ENCODE measurements at regions not wholly inside any gene's neighbourhood (a gene's known extent, or its start where the extent isn't known, plus 50 kb on each side); places are given as distances from the start of the nearest gene placed in this dataset.
"Not testable (repeated sequence)": the region's sequence is repeated elsewhere in the genome, so short reads cannot be mapped to it uniquely, and the experiment has no call there.

DNA sequence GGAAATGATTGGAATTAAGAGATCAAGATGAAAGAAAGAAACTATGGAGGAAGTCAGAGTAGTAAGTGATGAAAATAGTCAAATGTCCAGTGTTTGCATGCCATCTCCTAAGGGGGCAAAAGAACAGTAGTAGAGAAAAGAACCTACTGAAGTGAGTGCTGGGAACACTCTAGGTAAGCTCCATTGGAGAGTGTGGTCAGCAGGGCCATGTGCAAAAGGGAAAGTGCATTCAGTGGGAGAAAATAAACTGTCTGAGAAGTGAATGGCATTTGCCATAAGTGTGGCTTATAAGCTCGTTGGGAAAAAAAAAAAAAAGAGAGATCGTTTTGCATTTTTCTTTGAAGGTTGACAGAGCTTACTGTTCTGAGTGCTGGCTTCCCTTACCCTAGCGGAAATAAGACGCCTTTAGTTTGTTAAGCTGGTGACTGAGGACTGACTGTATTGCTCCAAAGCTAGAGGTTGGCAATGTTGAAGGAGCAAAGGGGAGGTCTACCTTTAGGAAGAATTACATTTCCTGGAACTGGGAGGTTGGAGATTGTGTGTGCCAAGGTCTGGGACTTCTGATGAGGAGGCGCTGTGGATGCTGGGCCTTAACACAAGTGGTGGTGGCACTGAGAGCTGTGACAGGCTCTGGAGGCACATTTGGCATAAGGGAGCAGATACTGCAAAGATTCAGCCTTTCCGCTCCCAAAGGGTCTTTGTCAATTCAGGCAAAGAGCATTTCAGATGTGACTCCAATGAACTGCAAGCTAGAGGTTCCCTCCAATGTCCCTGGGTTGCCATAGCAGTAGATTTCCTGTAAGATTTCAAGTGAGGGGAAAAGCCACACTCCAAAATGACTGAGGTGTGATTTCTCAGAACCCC, 287.8 kb upstream of the SATB1 start:
- H3K79me2 ChIP-seq (ENCODE audit: low read length), result no peaks in the 10 kb centered on the region
- H3K9me2 ChIP-seq (replicated peaks; ENCODE audit: insufficient read depth, low read length), result no peaks in the 10 kb centered on the region; the same call in 1 of the 2 replicates
- H3K27me3 ChIP-seq (ENCODE audit: low read length), result no peaks in the 10 kb centered on the region
- H3K27ac ChIP-seq (ENCODE audit: low read length), result no peak overlapping the region
- H3K4me1 ChIP-seq (ENCODE audit: low read length), result no peaks in the 10 kb centered on the region
- H3K9ac ChIP-seq (ENCODE audit: low read length), result no peak overlapping the region
- no peak for DNase-seq
- H4K20me1 ChIP-seq (ENCODE audit: insufficient read depth, low read depth, low read length), result no peaks in the 10 kb centered on the region
- H3K36me3 ChIP-seq (ENCODE audit: insufficient read depth, low read length), result no peaks in the 10 kb centered on the region
- no peak overlapping the region for H3K4me2 ChIP-seq (ENCODE audit: low read depth, low read length, poor library complexity, severe bottlenecking)
- H3K4me3 ChIP-seq (ENCODE audit: low read length), result no peak overlapping the region
- H2AFZ ChIP-seq (ENCODE audit: low read length), result no peak overlapping the region
- H3K9me3 ChIP-seq (ENCODE audit: low read length), result no peaks in the 10 kb centered on the region

DNA sequence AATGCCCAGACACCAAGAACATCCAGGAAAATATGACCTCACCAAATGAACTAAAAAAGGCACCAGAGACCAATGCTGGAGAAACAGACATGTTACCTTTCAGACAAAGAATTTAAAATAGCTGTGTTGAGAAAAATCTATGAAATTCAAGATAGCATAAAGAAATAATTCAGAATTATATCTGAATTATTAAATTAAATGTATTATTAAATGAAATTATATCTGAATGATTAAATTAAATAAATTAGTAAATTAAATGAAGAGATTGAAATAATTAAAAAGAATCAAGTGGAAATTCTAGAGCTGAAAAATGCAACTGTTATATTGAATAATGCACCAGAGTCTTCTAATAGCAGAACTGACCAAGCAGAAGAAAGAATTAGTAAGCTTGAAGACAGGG, 279.2 kb upstream of the SATB1 start:
- H3K4me3 ChIP-seq (ENCODE audit: low read length), result no peak overlapping the region
- no peaks in the 10 kb centered on the region for H4K20me1 ChIP-seq (ENCODE audit: insufficient read depth, low read depth, low read length)
- H3K27ac ChIP-seq (ENCODE audit: low read length), result no peak overlapping the region
- H3K79me2 ChIP-seq (ENCODE audit: low read length), result no peaks in the 10 kb centered on the region
- no peak for DNase-seq
- H3K9me3 ChIP-seq (ENCODE audit: low read length), result no peaks in the 10 kb centered on the region
- H3K4me2 ChIP-seq (ENCODE audit: low read depth, low read length, poor library complexity, severe bottlenecking), result no peak overlapping the region
- H2AFZ ChIP-seq (ENCODE audit: low read length), result no peak overlapping the region
- no peaks in the 10 kb centered on the region for H3K36me3 ChIP-seq (ENCODE audit: insufficient read depth, low read length)
- H3K9ac ChIP-seq (ENCODE audit: low read length), result no peak overlapping the region
- no peaks in the 10 kb centered on the region for H3K9me2 ChIP-seq (replicated peaks; ENCODE audit: insufficient read depth, low read length)
- H3K27me3 ChIP-seq (ENCODE audit: low read length), result no peaks in the 10 kb centered on the region
- H3K4me1 ChIP-seq (ENCODE audit: low read length), result no peaks in the 10 kb centered on the region

DNA sequence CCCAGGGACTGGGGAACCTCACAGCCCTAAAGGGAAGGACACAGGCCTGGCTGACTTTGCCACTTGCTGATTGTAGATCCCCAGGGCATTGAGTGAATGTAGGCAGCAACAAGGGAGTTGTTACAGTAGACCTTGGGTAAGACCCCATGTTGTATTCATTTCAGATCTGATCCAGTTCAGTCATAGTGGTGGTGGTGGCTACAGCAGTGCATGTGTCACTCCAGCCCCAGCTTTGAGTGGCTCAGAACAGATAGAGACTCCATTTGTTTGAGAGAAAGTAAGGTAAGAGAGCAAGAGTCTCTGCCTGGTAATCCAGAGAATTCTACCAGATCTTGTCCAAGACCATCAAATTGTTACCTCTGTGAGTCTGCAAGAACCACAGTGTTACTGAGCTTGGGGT, 278.7 kb upstream of the SATB1 start:
- Histone ChIP-seq H3K9me3 (ENCODE audit: low read length) (no peaks in the 10 kb centered on the region), H3K27ac (ENCODE audit: low read length) (no peak overlapping the region), H3K27me3 (ENCODE audit: low read length) (no peaks in the 10 kb centered on the region), H3K79me2 (ENCODE audit: low read length) (no peaks in the 10 kb centered on the region), H2AFZ (ENCODE audit: low read length) (no peak overlapping the region), H4K20me1 (ENCODE audit: insufficient read depth, low read depth, low read length) (no peaks in the 10 kb centered on the region), H3K4me2 (ENCODE audit: low read depth, low read length, poor library complexity, severe bottlenecking) (no peak overlapping the region), H3K36me3 (ENCODE audit: insufficient read depth, low read length) (no peaks in the 10 kb centered on the region), H3K4me3 (ENCODE audit: low read length) (no peak overlapping the region), H3K4me1 (ENCODE audit: low read length) (no peaks in the 10 kb centered on the region), H3K9ac (ENCODE audit: low read length) (no peak overlapping the region), H3K9me2 (replicated peaks; ENCODE audit: insufficient read depth, low read length) (no peaks in the 10 kb centered on the region)
- DNase-seq, result no peak

DNA sequence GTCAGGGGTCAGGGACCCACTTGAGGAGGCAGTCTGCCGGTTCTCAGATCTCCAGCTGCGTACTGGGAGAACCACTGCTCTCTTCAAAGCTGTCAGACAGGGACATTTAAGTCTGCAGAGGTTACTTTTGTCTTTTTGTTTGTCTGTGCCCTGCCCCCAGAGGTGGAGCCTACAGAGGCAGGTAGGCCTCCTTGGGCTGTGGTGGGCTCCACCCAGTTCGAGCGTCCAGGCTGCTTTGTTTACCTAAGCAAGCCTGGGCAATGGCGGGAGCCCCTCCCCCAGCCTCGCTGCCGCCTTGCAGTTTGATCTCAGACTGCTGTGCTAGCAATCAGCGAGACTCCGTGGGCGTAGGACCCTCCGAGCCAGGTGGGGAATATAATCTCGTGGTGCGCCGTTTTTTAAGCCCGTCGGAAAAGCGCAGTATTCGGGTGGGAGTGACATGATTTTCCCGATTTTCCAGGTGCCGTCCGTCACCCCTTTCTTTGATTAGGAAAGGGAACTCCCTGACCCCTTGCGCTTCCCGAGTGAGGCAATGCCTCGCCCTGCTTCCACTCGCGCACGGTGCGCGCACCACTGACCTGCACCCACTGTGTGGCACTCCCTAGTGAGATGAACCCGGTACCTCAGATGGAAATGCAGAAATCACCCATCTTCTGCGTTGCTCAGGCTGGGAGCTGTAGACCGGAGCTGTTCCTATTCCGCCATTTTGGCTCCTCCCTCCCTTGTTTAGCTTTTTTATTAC, 268.6 kb upstream of the SATB1 start:
- not testable (repeated sequence) for H3K9me3 ChIP-seq (ENCODE audit: low read length); H3K9ac ChIP-seq (ENCODE audit: low read length); H3K9me2 ChIP-seq (replicated peaks; ENCODE audit: insufficient read depth, low read length); H3K27ac ChIP-seq (ENCODE audit: low read length); DNase-seq; H3K4me2 ChIP-seq (ENCODE audit: low read depth, low read length, poor library complexity, severe bottlenecking); H4K20me1 ChIP-seq (ENCODE audit: insufficient read depth, low read depth, low read length); H3K4me1 ChIP-seq (ENCODE audit: low read length); H3K36me3 ChIP-seq (ENCODE audit: insufficient read depth, low read length); H3K79me2 ChIP-seq (ENCODE audit: low read length); H3K27me3 ChIP-seq (ENCODE audit: low read length); H3K4me3 ChIP-seq (ENCODE audit: low read length); H2AFZ ChIP-seq (ENCODE audit: low read length)

DNA sequence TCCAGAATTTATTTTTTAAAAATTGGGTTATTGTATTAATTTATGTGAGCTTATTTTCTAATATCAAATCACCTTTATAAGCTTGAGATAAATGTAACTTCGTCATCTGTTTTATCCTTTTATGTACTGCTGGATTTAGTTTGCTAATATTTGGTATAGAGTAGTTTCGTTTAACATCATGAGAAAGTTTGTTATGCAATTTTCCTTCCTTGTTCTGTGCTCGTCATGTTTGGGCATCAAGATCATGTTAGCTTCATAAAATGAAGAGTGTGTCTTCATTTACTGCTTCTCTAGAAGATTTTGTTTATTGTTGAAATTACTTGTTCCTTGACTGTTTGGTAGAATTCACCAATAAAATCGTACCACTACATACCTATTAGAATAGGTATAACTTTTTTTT, 262.1 kb upstream of the SATB1 start:
- H3K4me1 ChIP-seq (ENCODE audit: low read length), result no peaks in the 10 kb centered on the region
- H4K20me1 ChIP-seq (ENCODE audit: insufficient read depth, low read depth, low read length), result no peaks in the 10 kb centered on the region
- no peak overlapping the region for H3K9ac ChIP-seq (ENCODE audit: low read length)
- H3K9me3 ChIP-seq (ENCODE audit: low read length), result no peaks in the 10 kb centered on the region
- no peak for DNase-seq
- H2AFZ ChIP-seq (ENCODE audit: low read length), result no peak overlapping the region
- no peak overlapping the region for H3K4me2 ChIP-seq (ENCODE audit: low read depth, low read length, poor library complexity, severe bottlenecking)
- H3K9me2 ChIP-seq (replicated peaks; ENCODE audit: insufficient read depth, low read length), result no peaks in the 10 kb centered on the region
- H3K4me3 ChIP-seq (ENCODE audit: low read length), result no peak overlapping the region
- H3K36me3 ChIP-seq (ENCODE audit: insufficient read depth, low read length), result no peaks in the 10 kb centered on the region
- H3K79me2 ChIP-seq (ENCODE audit: low read length), result no peaks in the 10 kb centered on the region
- H3K27ac ChIP-seq (ENCODE audit: low read length), result no peak overlapping the region
- H3K27me3 ChIP-seq (ENCODE audit: low read length), result no peaks in the 10 kb centered on the region

DNA sequence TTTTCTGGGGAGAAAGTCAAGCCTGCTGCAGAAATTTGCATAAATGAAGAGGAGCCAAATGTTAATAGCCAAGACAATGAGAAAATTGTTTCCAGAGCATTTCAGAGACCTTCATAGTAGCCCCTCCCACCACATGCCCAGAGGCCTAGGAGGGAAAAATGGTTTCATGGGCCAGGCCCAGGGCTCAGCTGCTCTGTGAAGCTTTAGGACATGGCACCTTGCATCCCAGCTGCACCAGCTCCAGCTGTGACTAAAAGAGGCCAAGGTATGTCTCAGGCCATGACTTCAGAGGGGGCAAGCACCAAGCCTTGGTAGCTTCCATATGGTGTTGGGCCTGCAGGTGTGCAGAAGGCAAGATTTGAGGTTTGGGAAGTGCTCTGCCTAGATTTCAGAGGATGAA, 258.8 kb upstream of the SATB1 start:
- H3K4me2 ChIP-seq (ENCODE audit: low read depth, low read length, poor library complexity, severe bottlenecking), result no peak overlapping the region
- no peak overlapping the region for H3K27ac ChIP-seq (ENCODE audit: low read length)
- no peaks in the 10 kb centered on the region for H3K36me3 ChIP-seq (ENCODE audit: insufficient read depth, low read length)
- H3K9me3 ChIP-seq (ENCODE audit: low read length), result no peaks in the 10 kb centered on the region
- no peak for DNase-seq
- H3K4me3 ChIP-seq (ENCODE audit: low read length), result no peak overlapping the region
- H3K9ac ChIP-seq (ENCODE audit: low read length), result no peak overlapping the region
- no peaks in the 10 kb centered on the region for H3K79me2 ChIP-seq (ENCODE audit: low read length)
- no peaks in the 10 kb centered on the region for H3K4me1 ChIP-seq (ENCODE audit: low read length)
- no peaks in the 10 kb centered on the region for H3K27me3 ChIP-seq (ENCODE audit: low read length)
- H2AFZ ChIP-seq (ENCODE audit: low read length), result no peak overlapping the region
- no peaks in the 10 kb centered on the region for H4K20me1 ChIP-seq (ENCODE audit: insufficient read depth, low read depth, low read length)
- no peaks in the 10 kb centered on the region for H3K9me2 ChIP-seq (replicated peaks; ENCODE audit: insufficient read depth, low read length)

DNA sequence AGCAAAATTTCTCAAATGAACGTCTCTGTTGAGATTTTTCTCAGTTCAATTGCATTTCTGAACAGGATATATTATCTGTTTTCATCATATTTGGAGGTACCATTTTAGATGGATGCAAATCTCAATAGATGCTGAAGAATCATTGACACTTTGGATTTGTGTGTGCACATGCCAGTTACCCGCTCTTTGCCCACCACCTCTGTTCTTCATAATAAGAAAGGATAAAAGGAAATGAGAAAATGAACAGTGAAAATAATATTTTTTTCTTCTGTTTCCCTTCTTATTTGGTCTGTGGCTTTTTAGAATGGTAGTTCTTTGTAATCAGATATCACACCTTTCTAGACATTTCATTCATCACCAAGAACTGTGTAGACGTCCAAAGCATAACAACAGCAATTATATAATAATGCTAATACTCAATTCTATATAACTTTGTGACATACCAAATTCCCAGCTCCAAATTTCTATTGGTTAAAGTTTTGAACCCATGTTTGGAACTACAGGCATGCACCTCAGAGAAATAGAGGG, 256.7 kb upstream of the SATB1 start:
- no peak overlapping the region for H3K4me3 ChIP-seq (ENCODE audit: low read length)

DNA sequence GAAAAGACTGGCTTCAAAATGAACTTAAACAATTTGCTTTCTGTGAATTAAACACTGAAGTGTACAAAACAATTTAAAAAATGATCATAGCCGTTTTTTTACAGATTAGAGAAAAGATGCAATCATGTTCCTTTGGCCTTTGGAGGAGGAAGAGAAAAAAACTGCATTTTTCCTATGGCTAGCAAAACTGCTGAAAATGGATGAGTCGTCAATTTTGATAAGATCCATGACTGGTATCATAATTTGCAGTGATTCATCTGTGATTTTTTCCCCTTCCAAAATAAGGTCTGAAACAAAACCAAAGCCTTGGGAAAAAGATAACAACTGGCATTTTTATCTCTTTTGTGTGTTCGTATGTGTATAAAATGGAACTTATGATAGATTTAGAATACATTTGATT, 255.6 kb upstream of the SATB1 start:
- Histone ChIP-seq H3K27ac (ENCODE audit: low read length) (no peak overlapping the region), H2AFZ (ENCODE audit: low read length) (no peak overlapping the region), H3K27me3 (ENCODE audit: low read length) (no peaks in the 10 kb centered on the region), H3K36me3 (ENCODE audit: insufficient read depth, low read length) (no peaks in the 10 kb centered on the region), H3K79me2 (ENCODE audit: low read length) (no peaks in the 10 kb centered on the region), H3K9me3 (ENCODE audit: low read length) (no peaks in the 10 kb centered on the region), H3K4me2 (ENCODE audit: low read depth, low read length, poor library complexity, severe bottlenecking) (no peak overlapping the region), H3K4me3 (ENCODE audit: low read length) (no peak overlapping the region), H3K4me1 (ENCODE audit: low read length) (no peaks in the 10 kb centered on the region), H3K9me2 (replicated peaks; ENCODE audit: insufficient read depth, low read length) (0 out of 2 replicates have a peak, but pooled peaks cover 3% of the 10 kb centered on the region), H4K20me1 (ENCODE audit: insufficient read depth, low read depth, low read length) (no peaks in the 10 kb centered on the region), H3K9ac (ENCODE audit: low read length) (no peak overlapping the region)
- DNase-seq, result no peak

More for the DNA sequence above, 256.7 kb upstream of the SATB1 start:
- Histone ChIP-seq H3K36me3 (ENCODE audit: insufficient read depth, low read length) (no peaks in the 10 kb centered on the region), H3K9ac (ENCODE audit: low read length) (no peak overlapping the region), H3K9me2 (replicated peaks; ENCODE audit: insufficient read depth, low read length) (no peaks in the 10 kb centered on the region), H3K9me3 (ENCODE audit: low read length) (no peaks in the 10 kb centered on the region), H3K27ac (ENCODE audit: low read length) (no peak overlapping the region), H2AFZ (ENCODE audit: low read length) (no peak overlapping the region), H3K4me1 (ENCODE audit: low read length) (no peaks in the 10 kb centered on the region), H3K4me2 (ENCODE audit: low read depth, low read length, poor library complexity, severe bottlenecking) (no peak overlapping the region), H3K27me3 (ENCODE audit: low read length) (no peaks in the 10 kb centered on the region), H3K79me2 (ENCODE audit: low read length) (no peaks in the 10 kb centered on the region), H4K20me1 (ENCODE audit: insufficient read depth, low read depth, low read length) (no peaks in the 10 kb centered on the region)
- no peak for DNase-seq

Data from Karpas-422 (cell line).